ENCODE measurements at regions not wholly inside any gene's neighbourhood (a gene's known extent, or its start where the extent isn't known, plus 50 kb on each side); places are given as distances from the start of the nearest gene placed in this dataset.

DNA sequence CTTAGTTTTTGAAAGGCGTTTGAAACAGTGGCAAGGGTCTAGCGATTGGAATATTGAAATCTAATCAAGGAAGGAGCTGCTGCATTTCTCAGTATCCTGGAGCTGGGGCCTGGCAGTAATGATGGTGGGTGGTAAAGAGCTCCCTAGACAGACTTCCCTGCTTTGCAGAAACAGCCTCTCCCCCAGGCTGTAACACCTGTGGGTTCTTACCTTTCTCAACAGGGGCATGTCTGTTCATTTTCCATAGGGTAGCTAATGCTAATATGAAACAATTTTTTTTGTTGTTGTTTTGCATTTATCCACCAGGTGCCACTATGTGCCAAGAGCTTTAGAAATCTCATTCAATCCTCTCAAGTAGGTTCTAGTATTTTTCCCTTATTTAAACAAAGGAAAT is 345.5 kb downstream of the REEP3 start:
- DNase-seq = peak; percentile 24

DNA sequence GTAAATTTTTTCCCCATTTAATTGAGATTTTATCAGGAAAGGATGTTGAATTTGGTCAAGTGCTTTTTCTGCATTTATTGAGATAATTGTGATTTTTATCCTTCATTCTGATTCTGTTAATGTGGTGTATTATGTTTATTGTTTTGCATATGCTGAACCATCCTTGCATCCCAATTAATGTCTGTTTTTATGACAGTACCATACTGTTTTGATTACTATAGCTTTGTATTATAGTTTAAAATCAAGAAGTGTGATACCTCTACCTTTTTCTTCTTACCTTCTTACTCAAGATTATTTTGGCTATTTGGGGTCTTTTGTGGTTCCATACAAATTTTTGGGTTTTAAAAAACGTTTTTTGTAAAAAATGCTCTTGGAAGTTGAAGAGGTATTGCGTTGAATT is 357.2 kb downstream of the REEP3 start:
- DNase-seq = no peak

DNA sequence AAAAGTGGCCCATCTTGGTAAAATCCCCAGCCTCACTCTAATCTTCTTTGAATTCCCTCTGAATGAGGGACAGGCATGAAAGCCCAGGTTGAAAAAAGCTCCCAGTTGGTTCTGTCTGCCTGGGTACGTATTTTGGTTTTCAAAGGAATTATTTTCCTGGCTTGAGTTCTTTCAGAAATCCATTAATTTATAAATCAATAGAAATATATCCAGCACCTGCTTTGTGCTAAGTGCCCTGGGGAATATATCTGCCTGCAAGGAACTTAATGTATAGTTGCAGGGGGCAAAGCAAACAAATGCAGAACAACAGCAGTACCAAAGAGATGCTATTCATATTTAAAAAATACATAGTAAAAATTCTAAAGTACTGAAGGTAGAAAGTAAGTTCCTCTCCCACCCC is 362.7 kb downstream of the REEP3 start:
- no peak for DNase-seq

DNA sequence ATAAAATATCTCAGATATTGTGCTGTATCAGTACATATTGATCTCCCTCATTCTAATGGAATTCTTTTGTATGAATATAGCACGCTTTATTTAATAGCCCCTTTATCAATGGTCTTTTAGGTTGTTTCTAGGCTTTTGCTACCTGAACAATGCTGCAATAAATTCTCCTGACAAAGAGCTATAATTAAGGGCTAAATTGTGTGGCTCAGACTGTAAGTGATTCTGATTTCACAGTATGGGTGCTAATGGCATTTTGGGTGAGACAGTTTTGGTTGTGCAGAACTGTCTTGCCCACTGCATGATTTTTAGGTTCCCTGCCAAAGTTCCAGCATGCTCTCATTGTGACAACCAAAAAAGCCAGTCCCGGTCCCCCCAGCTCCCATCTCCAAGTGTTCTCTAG is 363.2 kb downstream of the REEP3 start:
- DNase-seq = no peak

DNA sequence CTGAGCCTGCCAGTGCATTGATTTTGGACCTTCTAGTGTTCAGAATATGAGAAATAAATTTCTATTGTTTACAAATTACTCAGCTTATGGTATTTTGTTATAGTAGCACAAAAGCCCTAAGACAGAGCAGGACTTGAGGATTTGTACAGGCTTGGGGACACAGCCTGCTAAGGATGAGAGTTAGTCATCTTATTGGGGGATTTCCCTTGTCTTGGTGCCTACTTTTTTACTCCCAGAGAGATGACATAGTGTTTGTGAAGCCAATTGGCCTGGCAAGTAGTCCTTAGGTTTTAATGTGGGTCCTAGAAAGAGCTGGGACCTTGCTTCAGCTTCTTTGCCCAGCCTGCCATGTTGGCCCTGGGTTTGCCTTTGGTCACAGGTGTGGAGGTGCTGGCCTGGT is 364.0 kb downstream of the REEP3 start:
- DNase-seq = no peak

DNA sequence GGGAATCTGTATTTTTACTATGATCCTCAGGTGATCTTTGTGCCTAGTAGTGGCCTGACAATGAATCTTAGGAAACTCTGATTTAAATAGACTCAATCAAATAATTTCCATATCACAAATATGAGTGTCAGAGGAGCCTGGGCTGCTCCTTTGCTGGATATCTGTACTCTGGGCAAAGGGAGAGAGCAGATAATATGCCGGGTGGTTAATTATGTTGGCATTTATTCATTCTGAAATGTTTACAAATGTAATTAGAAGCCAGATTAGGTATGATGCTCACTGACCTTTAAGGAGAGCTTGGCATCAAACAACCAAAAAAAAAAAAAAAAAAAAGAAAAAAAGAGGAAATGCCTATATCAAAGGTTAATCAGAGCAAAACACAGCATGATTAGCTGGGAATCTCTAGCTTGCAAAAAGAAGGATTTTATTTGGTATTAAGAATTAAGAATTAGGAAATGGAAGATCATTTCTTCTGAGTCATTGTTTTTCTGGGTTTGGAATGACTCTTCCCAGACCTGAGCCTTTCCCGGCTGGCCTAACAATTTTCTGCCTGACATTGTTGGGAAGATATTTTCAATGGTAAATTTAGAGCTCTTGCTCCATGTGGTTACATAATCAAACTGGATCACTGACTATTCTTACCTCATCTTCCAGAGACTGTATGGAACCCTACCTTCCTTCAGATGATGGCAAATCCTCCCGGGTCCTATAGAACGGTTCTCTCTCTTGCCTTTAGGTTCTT is 365.3 kb downstream of the REEP3 start:
- DNase-seq = no peak

DNA sequence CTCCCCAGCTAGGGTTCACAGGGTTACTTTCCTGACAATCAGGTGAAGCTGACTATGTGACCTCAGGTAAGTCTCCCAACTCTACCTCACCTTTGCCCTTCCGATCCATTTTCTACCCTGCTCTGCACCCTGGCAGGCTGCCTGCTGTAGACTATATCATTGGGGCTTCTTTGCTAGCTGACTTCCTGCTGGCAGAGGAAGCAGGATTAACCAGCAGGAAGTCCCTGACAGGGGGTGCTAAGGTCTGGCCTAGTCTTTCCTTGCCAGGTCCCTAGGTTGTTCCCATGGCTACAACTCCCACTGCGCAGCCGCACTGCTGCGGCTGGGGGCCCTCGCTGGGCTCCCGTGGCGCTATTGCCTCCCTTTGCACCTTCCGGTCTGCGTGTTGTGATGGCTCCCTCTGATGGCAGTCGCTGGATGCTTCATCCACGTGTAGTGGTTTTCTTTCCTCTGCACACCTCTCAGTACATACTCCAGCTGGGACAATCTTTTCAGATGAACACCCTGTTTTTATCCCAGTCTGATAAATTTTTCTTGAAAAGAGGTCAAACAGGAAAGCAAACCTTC is 365.9 kb downstream of the REEP3 start:
- DNase-seq = no peak

DNA sequence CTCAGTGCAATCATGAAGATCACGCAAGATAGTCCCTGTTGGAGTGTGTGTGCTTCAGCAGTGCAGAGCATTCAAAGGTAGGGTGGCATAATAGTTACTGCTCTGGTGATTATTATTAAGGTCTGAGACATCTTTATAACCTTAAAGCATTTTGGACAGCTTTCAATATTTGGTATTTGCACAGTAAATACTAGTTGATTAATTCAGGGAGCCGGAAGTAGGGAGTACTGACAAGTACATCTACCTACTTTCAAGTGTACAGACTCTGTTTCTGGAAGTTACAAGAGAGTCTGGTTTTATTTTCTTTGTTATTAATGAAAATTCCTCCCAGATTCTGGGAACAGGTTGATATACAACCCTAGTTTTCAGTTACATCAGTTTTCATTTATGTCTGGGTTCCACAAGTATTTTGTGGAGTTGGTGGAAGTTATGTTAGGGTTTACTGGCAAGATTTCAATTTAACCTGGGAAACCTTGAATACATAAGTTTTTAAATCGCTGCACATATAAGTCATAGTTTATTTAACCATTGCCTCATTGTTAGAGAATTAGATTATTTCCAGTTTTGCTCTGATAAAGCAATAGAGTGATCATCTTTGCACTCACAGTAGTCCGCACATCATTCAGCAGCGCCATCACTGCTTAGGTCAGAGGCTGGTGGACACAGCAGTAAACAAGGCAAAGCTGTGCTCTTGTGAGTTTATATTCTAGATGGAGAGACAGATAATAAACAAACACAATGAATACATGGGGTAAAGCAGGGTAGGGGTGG is 366.6 kb downstream of the REEP3 start:
- no peak for DNase-seq

DNA sequence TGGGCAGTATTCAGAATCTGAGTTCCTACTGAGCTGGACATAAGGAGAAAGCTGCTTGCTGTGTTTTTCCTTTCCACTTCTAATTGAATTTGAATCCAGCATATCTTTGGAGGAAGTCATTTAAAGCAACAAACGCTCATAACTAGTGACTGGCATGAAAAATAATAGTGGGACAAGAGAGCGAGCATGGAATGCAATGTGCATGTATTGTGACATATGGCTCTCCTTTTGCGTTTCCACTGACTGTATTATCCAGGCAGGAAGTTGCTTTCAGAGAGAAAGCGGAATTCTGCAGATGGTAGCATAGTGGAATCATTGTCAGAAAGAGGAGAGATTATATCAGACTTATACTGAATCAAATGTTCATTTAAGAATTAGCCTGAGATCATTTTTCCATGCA is 368.6 kb downstream of the REEP3 start:
- DNase-seq = no peak

DNA sequence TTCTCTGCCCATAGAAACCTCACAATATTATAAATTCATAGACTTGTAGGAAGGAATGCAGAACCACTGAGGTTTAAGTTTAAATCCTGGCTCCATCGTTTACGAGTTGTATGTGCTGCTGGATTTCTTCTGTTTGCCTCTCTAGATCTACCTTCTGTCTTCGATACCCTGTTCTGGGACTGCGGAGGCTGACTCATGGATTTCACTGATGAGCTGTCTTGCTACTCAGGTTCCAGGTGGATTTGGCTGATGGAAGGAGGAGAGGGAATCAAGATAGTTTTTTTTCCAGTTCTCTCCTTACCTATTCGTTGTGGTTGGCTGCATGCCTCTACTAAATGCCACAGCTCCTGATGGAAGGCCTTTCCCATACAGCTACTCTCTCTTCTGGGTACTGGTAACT is 375.8 kb downstream of the REEP3 start:
- DNase-seq = no peak

DNA sequence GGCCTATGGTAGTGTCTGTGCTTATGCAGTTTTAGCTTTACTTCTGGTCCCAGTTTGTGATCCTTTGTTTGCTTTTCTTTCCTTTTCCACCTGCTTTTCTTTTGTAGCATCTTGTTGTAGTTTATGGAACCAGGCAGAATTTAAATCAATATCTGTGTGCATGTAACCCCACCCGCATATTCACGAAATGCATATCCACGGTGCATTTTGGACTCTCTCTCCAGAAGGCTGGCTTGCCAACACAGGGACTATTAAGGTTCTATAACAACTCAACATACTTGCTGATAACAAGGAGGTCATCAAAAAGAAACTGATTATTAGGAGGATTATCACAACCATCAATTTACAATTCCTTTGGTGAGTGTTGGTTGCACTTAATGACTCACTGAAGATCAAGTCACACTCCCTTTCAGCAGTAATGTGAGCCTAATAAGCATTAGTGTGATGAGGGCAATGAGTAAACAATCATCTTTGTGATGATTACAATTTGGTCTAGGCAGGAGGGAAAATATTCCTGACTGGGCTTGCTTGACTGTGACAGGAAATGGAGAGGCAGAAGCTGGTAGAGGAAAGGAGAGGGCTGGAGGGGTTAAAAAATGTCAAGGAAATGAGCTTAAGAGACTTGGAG is 378.6 kb downstream of the REEP3 start:
- peak; percentile 16 for DNase-seq

DNA sequence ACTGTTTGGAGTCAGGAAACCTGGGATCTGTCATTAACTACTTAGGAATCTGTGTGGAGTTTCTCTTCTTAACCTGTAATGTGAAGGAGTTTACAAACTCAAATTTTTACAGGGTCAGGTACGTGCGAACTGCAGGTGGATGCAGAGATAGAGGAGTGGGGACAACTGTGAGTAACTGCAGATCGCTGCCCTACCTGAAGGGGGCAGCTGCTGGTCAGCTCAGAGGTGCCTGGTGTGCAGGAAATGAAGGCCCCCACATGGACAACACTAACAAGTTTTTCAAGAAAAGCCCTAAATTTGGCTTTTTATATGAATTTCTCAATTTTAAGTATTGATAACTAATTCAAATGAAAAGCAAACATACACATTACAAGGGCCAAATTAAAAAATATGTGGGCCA is 380.0 kb downstream of the REEP3 start:
- DNase-seq = no peak

DNA sequence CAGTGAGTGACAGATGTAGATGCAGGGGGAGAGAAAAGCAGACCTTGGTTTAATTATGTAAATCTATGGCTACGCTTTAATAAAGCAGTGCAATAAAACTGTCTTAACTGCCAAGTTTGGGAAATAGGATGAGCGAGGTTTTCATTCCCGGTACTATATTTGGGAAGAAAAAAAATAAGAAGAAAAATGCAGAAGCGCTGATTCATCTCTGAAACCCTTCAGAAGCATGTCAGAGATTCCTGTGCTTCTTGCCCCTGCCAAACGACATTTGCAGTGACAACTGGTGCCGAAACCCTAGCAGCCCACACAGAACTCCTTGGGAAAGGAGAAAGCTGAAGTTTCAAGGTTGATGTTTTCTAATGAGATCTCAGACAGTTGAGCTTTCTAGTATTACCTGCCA is 380.7 kb downstream of the REEP3 start:
- no peak for DNase-seq

DNA sequence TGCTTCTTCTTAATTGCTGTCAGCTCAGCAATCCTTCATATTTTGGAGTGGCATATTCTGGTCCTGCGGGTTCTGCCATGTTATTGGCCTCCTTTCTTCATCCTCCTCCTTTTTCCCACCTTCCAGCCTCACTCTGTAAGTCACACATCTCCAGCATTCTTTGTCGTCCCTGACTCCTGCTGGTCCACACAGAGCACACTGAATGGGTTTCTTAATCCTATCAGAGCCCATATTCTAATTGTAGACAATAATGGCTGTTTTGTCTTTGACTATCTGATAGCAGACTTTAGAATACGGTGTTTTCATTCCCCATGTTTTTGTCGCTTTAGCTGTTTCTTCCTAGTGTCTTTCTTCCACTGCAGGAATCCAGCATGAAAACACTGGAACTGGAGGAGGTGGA is 389.6 kb downstream of the REEP3 start:
- DNase-seq = no peak

DNA sequence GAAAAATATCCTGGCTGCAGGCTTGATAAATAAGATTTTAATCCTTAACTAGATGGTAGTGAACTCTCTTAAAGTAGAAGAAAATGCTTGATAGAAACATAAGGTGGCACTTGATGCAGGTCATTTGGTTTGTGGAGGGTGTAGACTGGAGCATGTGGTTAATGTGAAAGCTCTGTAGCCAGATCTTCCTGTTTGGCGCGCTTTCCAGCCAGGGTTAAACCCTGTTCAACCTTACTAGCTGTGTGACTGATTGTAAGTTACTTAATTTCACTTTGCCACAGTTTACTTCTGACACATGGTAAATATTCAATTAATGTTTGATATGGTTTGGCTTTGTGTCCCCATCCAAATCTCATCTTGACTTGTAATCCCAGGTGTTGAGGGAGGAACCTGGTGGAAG is 394.0 kb downstream of the REEP3 start:
- no peak for DNase-seq

DNA sequence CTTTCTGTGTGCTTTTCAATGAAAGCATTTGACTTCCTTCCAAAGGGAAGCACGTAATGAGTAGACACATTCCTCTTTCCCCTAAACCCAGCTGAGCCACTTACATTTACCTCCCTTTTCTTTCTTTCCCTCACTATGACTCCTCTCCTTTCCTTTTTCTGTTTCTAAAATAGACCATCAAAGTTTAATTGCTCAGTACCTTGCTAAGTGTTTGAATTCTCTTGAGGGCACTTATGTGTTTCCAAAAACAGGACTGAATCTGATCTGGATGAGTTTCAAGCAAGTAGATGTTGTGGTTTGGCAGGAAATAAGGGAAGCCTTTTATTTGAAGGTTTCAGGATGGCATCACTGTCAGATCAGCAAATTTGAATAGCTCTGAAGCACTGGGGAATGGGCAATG is 396.2 kb downstream of the REEP3 start:
- DNase-seq = peak; percentile 31

DNA sequence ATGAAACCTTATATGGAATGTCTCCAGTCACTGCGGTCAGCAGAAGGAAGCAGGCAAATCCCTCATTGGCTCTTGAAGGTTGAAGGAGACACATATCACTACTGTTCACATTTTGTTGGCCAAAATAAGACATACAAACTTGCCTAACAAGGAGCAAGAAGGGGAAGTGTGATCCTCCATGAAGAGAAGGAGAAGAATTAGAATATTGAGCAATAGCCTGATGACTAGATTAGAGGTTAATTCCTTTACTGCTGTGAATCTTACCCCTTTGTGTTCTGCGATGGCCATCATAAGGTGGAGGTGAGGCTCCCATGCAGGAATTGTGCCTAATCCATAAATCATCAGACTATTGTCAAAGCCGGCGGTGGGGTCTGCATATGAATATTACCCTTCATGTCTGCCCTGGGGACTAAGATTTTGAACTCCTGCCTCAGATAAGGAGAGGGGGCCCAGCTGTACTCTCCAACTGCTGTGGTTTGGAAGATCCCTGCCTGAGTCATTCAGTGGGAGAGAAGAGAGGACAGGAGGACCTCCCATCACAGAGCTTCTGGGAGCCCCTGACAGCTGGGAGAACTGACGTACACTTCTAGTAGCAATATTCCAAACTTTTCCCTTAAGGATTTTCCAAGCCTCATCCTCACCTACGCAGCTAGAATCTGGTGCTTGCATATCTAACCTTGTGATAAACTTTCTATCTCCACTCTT is 398.5 kb downstream of the REEP3 start:
- no peak for DNase-seq

DNA sequence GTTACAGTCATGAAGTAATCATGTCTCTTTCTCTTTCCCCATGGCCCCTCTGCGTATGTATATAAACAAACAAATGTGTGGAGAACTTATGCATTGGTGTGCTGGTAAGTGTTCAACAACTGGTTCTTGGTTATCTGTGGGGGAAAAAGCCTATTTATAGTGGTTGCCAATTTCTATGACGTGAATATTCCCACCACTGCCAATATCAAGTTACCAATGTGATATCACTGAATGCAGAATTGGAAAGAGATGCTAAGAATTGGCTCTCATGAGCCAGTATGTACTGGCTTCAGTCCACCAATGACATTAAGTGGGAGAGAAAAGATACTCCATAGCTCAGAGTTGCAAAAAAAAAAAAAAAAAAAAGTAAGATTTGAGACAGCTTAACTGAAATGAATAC is 399.7 kb downstream of the REEP3 start:
- no peak for DNase-seq

DNA sequence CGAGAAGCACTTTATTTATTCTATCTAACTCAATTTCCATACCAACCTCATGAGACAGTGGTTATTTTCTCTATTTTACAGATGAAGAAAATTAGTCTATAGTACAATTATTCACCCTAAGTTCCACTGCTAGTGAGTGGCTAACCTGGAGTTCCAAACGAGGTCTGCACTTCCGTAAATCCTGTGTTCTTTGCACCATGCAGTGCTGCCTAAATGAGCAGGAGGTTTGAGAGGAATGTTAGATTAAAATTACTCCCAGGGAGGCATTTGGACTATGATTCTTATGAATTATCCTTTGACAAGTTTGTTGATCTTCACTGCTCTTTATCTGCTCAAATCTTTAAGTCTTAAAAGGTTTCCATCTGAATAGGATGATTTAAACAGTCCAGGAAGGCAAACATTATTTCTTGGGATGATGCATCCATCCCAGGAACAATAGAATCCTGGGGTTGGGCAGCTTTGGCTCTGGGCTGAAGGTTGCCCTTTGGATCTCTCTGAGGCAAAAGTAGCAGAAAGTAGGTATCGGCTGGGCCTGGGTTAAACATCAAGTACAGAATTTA is 400.8 kb downstream of the REEP3 start:
- DNase-seq = no peak

DNA sequence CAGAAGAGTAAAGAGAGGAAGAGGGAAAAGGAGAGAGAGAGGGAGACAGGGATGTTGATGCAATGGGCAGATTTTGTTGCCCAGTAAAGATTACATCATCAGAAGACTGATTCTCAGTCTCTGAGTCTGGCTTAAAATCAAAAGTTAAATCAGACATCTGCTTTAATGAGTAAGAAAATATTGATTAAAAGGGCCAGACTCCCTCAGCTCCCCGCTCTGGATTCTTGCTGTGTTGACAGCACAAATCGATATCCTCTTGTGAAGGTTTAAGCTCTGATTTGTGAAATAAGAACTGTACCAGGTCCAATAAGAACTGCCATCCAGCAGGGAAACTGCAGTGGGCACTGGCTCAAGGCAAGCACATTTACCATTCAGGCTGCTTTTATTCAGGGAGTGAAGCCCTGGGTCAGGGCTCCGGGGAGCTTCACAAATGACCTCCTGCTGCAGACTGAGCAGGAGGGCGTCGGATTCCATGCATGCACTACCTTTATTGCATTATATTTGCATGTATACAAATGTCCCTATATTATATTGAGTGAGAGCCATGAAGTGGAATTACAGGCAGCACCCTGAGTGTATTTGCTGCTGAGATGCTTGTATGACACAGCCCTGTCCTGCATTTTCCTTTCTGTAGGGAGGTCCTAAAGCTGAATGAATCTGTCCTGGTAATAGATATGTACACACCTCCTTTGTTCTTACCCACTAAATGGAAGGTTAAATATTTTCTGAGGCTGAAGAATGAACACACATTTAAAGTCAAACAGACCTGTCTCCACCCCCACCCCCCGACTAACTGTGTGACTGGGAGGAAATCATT is 401.5 kb downstream of the REEP3 start:
- peak; percentile 72 for DNase-seq

DNA sequence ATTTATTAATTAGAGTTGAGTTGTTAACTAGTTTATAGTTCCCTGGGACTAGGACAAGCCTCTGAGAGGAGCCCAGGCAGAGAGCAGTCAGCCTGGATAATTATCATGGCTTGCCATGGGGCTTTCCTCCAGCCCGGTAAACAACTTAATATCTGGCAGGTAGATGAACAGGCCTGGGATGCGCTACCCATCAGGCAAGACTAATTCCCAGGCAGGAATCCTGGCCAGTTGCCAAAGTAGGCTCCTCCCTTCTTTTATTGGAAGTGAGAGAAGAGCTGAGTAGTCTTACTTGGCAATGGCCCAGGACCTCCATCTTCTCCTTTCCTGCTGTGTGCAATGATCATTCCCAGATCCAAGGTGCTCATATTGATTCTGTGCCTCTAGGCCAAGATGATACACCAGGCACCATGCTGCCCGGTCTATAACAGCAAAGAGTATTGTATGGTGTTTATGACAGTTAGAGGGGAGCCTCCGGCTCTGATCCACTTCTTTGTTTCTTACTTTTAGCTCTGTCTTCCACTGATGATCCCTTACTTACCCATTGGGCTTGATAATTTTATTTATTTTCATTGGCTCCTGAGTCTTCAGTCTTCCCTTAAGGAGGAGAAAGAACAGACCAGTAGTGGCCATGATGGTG is 408.7 kb downstream of the REEP3 start:
- DNase-seq = no peak

DNA sequence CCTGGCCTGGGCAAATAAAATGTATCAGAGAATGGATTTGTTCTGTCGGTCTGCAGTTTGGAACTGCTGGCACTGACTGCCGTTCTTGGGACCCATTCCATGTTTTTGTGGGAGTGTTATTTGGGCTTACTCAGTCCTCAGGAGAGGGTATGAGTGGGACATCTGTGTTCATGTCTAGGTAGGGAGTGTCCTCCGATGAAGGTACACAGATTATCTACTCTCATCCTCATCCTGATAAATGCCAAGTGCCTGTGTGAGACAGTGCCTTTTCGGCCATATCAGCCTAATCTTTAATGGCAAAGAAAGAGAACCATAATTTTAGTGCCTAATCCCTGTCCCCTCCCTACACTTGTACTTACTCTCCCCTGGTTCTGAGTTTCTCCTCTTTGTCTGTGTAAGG is 409.4 kb downstream of the REEP3 start:
- no peak for DNase-seq
